K562 (cell line): ENCODE measurements at regions not wholly inside any gene's neighbourhood (a gene's known extent, or its start where the extent isn't known, plus 50 kb on each side); places are given as distances from the start of the nearest gene placed in this dataset.
A peak's percentile ranks its signal among the peaks of the same experiment; 100 is the strongest.

ENCODE experiments used
- ATAC-seq: fragments of 200-7000 bp; cut with Tn5 transposase; 3 replicates; pipeline ENCODE4 v1.9.1; 2020; ENCODE audit warnings: moderate library complexity
- BruUV-seq: library from RNA; stranded (reverse); fragments of 400-500 nt; replicated peaks from 2 replicates; lab custom pipeline; 2021; lab: Mats Ljungman, UMichigan
- CTCF ChIA-PET: fragments of 300-600 bp; formaldehyde crosslinking; extraction: SDS; loops from one replicate; lab custom pipeline; 2021; ENCODE audit warnings: low intra/inter-chr PET ratio; lab: Yijun Ruan, JAX
- POLR2A ChIA-PET: fragments of 300-600, 350-650 bp; sonication (Branson Sonifier 250); formaldehyde crosslinking; extraction: SDS; loops from one replicate; lab custom pipeline; 2021; ENCODE audit warnings: antibody characterized with exemption, inconsistent platforms; lab: Yijun Ruan, JAX
- DNase-seq, 4 experiments: peaks; one replicate each; pipeline versions ENCODE4 v3.0.0 to v3.0.0-alpha.2; 2011 to 2018; ENCODE audit warnings: low spot score in 3 of 4, mixed read lengths in 3 of 4; ENCODE audit errors: extremely low read depth in 1 of 4
- FAIRE-seq: peaks from 2 replicates; lab custom pipeline; 2011; peaks lifted over from hg19 to GRCh38; lab: Jason Lieb, UNC
- H2AFZ ChIP-seq: 2 replicates; pipeline ENCODE4 v1.6.0; 2011; ENCODE audit warnings: low read depth, low read length, control low read depth, inconsistent platforms
- H3K27ac ChIP-seq: fragments of 200-600 bp; 3 replicates; pipeline ENCODE4 v1.8.0; 2011; ENCODE audit warnings: low read depth, mild to moderate bottlenecking, control low read depth, inconsistent platforms, low read length, moderate library complexity, mixed read lengths; ENCODE audit errors: extremely low read depth
- H3K27me3 ChIP-seq, 2 experiments: fragments of 300-600 bp in 1 of 2; 2 replicates in 1 of 2; 3 replicates in 1 of 2; pipeline versions ENCODE4 v1.6.0 to v1.8.0; 2011; ENCODE audit warnings: inconsistent platforms in 2 of 2, low read length in 2 of 2, mild to moderate bottlenecking in 1 of 2, mixed read lengths in 1 of 2, moderate library complexity in 1 of 2; ENCODE audit not compliant: control insufficient read depth in 2 of 2, insufficient read depth in 2 of 2
- H3K36me3 ChIP-seq: fragments of 300-600 bp; 3 replicates; pipeline ENCODE4 v1.8.0; 2011; ENCODE audit warnings: mild to moderate bottlenecking, low read length, inconsistent platforms; ENCODE audit not compliant: control insufficient read depth, insufficient read depth
- H3K4me1 ChIP-seq, 2 experiments: fragments of 200-600 bp in 1 of 2; replicated peaks in 1 of 2; 2 replicates in 1 of 2; 3 replicates in 1 of 2; pipeline versions ENCODE4 v1.5.1 to v1.8.0; 2011; ENCODE audit warnings: inconsistent platforms in 2 of 2, low read length in 2 of 2, mild to moderate bottlenecking in 1 of 2, mixed read lengths in 1 of 2, moderate library complexity in 1 of 2; ENCODE audit not compliant: control insufficient read depth in 2 of 2, insufficient read depth in 2 of 2
- H3K4me2 ChIP-seq: 2 replicates; pipeline ENCODE4 v1.6.1; 2011; ENCODE audit warnings: low read length, control low read depth, inconsistent platforms, mixed read lengths; ENCODE audit not compliant: insufficient read depth
- H3K4me3 ChIP-seq: fragments of 200-600 bp; sonication (generic), shearing (Covaris generic); 2 replicates; pipeline ENCODE4 v1.5.1; 2016; ENCODE audit warnings: control low read depth, inconsistent platforms
- H3K79me2 ChIP-seq: fragments of 200-600 bp; 3 replicates; pipeline ENCODE4 v1.8.0; 2011; ENCODE audit warnings: low read length, inconsistent platforms; ENCODE audit not compliant: control insufficient read depth, insufficient read depth
- H3K9ac ChIP-seq, 2 experiments: 2 replicates each; pipeline versions ENCODE4 v1.6.0 to v1.6.1; 2011; ENCODE audit warnings: low read depth in 2 of 2, low read length in 2 of 2, control low read depth in 1 of 2, inconsistent platforms in 1 of 2, mild to moderate bottlenecking in 1 of 2, mixed read lengths in 1 of 2; ENCODE audit not compliant: insufficient read depth in 1 of 2
- H3K9me1 ChIP-seq: one replicate; pipeline ENCODE4 v1.6.0; 2011; ENCODE audit warnings: inconsistent platforms, mild to moderate bottlenecking, low read length, moderate library complexity; ENCODE audit not compliant: control insufficient read depth, insufficient read depth
- H3K9me3 ChIP-seq: replicated peaks from 2 replicates; pipeline ENCODE4 v1.5.1; 2011; ENCODE audit warnings: low read depth, low read length, inconsistent platforms; ENCODE audit not compliant: control insufficient read depth, insufficient read depth
- H4K20me1 ChIP-seq: replicated peaks from 2 replicates; pipeline ENCODE4 v1.6.1; 2011; ENCODE audit warnings: low read length, inconsistent platforms, mixed read lengths; ENCODE audit not compliant: control insufficient read depth, insufficient read depth
- CEBPG ChIP-seq, 3 experiments: fragments of 200-800 bp in 1 of 3; sonication (Bioruptor generic) in 1 of 3; sonication (generic) in 1 of 3; formaldehyde crosslinking in 1 of 3; IDR thresholded peaks in 2 of 3; conservative IDR thresholded peaks in 1 of 3; 2 replicates each; pipeline versions ENCODE4 v1.6.1 to v1.8.0; 2016 to 2022; ENCODE audit warnings: missing compliant biosample characterization in 2 of 3, missing genetic modification characterization in 2 of 3, mild to moderate bottlenecking in 1 of 3, missing genetic modification reagents in 1 of 3
- DACH1 ChIP-seq: fragments of 450-650 bp; IDR thresholded peaks from 2 replicates; pipeline ENCODE4 v1.6.1; 2018; ENCODE audit not compliant: partially characterized antibody
- GTF2F1 ChIP-seq: IDR thresholded peaks from 2 replicates; pipeline ENCODE4 v1.6.1; 2011; ENCODE audit warnings: low read depth, low read length, improper control_type of control experiment
- WGBS: fragments of 100-300 bp; shearing (Covaris generic); methylation state at CpG from one replicate; pipeline ENCODE4 v1.1.6; 2016; ENCODE audit warnings: low coverage, mixed read lengths; ENCODE audit not compliant: insufficient coverage; ENCODE audit errors: missing lambda C conversion rate; 5-methylcytosine and 5-hydroxymethylcytosine counted together
- in situ Hi-C: fragments of 300-500 bp; cut with MboI; formaldehyde crosslinking; loops from 4 replicates; pipeline ENCODE4 v1.15.0; 2018; ENCODE audit warnings: inconsistent platforms, mixed read lengths
- intact Hi-C: fragments of 100-400 bp; cut with micrococcal nuclease; formaldehyde crosslinking; loops from 2 replicates; pipeline ENCODE4 v1.14.2; 2022
- TF ChIP-seq, protein P1 (sequence below): fragments of 450-650 bp; IDR thresholded peaks from 2 replicates; pipeline ENCODE4 v1.6.1; 2016
- TF ChIP-seq, protein P2 (sequence below), 2 experiments: fragments of 450-650 bp; conservative IDR thresholded peaks; 2 replicates each; pipeline ENCODE4 v1.6.1; 2017; ENCODE audit warnings: mild to moderate bottlenecking in 2 of 2, moderate library complexity in 2 of 2
- TF ChIP-seq, protein P3 (sequence below): IDR thresholded peaks from 2 replicates; pipeline ENCODE4 v1.6.1; 2011; ENCODE audit not compliant: insufficient read length; ENCODE audit errors: extremely low read depth
- TF ChIP-seq, protein P4 (sequence below), 2 experiments: fragments of 450-650 bp in 1 of 2; IDR thresholded peaks; 2 replicates each; pipeline ENCODE4 v1.6.1; 2011 to 2017; ENCODE audit warnings: low read depth in 2 of 2, antibody characterized with exemption in 1 of 2, borderline replicate concordance in 1 of 2, low read length in 1 of 2, mild to moderate bottlenecking in 1 of 2, mixed read lengths in 1 of 2; ENCODE audit not compliant: control insufficient read depth in 1 of 2
- TF ChIP-seq, protein P5 (sequence below): sonication (generic); formaldehyde crosslinking; IDR thresholded peaks from 2 replicates; pipeline ENCODE4 v1.8.1; 2022; ENCODE audit warnings: missing genetic modification reagents

DNA sequence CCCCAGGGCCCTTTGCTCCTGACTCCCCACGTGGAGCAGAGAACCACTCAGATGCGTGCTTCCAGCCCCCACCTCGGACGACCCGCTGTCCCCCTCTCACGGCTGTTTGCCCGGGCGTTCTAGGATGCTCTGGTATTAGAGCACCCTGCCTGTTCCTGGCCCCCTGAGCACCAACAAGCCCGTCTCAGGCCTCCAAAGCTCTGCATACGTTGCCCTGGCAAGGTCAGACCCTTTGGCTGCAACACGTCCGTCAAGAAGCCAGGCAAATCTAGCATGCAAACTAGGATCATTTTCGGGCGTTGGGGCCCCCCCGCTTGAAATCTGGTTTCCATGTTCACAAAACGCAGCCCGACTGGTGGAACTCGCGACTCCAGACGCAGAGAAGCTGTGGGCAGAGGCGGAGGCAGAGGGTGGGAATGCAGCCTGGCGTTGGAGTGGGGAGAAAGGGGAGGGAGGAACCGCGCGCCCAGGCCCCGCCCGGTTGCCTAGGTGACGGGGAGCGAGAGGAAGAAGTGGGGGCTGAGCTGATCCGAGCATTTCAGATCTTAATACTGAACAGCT, 86.2 kb upstream of the PIAS1 start (continued):
- TF ChIP-seq, protein P1, sequence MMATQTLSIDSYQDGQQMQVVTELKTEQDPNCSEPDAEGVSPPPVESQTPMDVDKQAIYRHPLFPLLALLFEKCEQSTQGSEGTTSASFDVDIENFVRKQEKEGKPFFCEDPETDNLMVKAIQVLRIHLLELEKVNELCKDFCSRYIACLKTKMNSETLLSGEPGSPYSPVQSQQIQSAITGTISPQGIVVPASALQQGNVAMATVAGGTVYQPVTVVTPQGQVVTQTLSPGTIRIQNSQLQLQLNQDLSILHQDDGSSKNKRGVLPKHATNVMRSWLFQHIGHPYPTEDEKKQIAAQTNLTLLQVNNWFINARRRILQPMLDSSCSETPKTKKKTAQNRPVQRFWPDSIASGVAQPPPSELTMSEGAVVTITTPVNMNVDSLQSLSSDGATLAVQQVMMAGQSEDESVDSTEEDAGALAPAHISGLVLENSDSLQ = 0 out of 2 replicates have a peak, but pooled peaks have one; percentile 18
- TF ChIP-seq, protein P2, sequence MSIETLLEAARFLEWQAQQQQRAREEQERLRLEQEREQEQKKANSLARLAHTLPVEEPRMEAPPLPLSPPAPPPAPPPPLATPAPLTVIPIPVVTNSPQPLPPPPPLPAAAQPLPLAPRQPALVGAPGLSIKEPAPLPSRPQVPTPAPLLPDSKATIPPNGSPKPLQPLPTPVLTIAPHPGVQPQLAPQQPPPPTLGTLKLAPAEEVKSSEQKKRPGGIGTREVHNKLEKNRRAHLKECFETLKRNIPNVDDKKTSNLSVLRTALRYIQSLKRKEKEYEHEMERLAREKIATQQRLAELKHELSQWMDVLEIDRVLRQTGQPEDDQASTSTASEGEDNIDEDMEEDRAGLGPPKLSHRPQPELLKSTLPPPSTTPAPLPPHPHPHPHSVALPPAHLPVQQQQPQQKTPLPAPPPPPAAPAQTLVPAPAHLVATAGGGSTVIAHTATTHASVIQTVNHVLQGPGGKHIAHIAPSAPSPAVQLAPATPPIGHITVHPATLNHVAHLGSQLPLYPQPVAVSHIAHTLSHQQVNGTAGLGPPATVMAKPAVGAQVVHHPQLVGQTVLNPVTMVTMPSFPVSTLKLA (conservative IDR thresholded peaks at IDR 0.05) = 0 out of 4 replicates have a peak, but pooled peaks of 1 of the 2 experiments have one; percentile 19
- TF ChIP-seq, all 486 proteins: peak for 9

DNA sequence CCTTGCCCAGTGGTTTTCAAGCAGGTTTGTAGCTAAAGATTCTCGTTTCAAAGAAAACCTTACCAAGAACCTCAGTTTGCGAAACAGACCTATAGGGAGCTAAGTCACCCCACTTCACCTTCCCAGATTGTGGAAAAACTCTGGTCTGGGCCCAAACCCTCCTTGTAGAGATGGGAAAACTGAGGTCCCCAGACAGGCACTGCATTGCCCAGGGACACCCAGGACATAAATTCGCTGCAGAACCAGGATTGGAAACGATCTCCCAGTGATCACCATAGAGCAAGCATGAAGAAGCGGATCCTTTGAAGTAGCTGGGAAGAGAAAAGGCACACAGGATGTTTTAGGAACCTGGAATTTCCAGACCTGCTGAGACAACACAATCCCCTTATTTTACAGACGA, 85.6 kb upstream of the PIAS1 start:
- peak overlapping the region; percentile 74 for H3K4me2 ChIP-seq
- ChIA-PET CTCF (no interaction called here), POLR2A (interaction anchor here (0.6 to 0.9 kb wide), 3 partner anchors 11 to 501 kb away, joined by 3 read pairs; no protein-coding TSS in a partner anchor)
- H3K9me1 ChIP-seq = no peaks in the 10 kb centered on the region
- H2AFZ ChIP-seq = peak overlapping the region; percentile 48
- no peaks in the 10 kb centered on the region for H4K20me1 ChIP-seq
- no peaks in the 10 kb centered on the region for H3K79me2 ChIP-seq
- no peak overlapping the region for H3K9ac ChIP-seq
- 0 out of 2 replicates have a peak overlapping the region, but pooled peaks have one; percentile 30 for H3K4me3 ChIP-seq
- no peak for ATAC-seq
- in situ Hi-C loops = no loop called here
- H3K9me3 ChIP-seq = no peaks in the 10 kb centered on the region
- intact Hi-C loops = no loop called here
- no peak overlapping the region for H3K27ac ChIP-seq
- no peaks in the 10 kb centered on the region; a peak in 1 of 5 replicates for H3K27me3 ChIP-seq
- FAIRE-seq = peak; percentile 26
- no peaks in the 10 kb centered on the region for H3K36me3 ChIP-seq
- peaks cover 7 to 8% of the 10 kb centered on the region in 2 experiments; a peak in 3 of 5 replicates for H3K4me1 ChIP-seq
- 28% methylated on average over 6 of the region's 6 CpGs for WGBS
- BruUV-seq = no TSS peak
- no peak for DNase-seq
- no peak for TF ChIP-seq CEBPG (CRISPR knock-in tag; IDR thresholded peaks at IDR 0.05)
- TF ChIP-seq CEBPG (tag; conservative IDR thresholded peaks at IDR 0.05 in 1 of 2, IDR thresholded peaks at IDR 0.05 in 1 of 2) = no peak
- TF ChIP-seq, protein P3, sequence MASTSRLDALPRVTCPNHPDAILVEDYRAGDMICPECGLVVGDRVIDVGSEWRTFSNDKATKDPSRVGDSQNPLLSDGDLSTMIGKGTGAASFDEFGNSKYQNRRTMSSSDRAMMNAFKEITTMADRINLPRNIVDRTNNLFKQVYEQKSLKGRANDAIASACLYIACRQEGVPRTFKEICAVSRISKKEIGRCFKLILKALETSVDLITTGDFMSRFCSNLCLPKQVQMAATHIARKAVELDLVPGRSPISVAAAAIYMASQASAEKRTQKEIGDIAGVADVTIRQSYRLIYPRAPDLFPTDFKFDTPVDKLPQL = no peak
- TF ChIP-seq, protein P4, sequence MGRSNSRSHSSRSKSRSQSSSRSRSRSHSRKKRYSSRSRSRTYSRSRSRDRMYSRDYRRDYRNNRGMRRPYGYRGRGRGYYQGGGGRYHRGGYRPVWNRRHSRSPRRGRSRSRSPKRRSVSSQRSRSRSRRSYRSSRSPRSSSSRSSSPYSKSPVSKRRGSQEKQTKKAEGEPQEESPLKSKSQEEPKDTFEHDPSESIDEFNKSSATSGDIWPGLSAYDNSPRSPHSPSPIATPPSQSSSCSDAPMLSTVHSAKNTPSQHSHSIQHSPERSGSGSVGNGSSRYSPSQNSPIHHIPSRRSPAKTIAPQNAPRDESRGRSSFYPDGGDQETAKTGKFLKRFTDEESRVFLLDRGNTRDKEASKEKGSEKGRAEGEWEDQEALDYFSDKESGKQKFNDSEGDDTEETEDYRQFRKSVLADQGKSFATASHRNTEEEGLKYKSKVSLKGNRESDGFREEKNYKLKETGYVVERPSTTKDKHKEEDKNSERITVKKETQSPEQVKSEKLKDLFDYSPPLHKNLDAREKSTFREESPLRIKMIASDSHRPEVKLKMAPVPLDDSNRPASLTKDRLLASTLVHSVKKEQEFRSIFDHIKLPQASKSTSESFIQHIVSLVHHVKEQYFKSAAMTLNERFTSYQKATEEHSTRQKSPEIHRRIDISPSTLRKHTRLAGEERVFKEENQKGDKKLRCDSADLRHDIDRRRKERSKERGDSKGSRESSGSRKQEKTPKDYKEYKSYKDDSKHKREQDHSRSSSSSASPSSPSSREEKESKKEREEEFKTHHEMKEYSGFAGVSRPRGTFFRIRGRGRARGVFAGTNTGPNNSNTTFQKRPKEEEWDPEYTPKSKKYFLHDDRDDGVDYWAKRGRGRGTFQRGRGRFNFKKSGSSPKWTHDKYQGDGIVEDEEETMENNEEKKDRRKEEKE (IDR thresholded peaks at IDR 0.05; ENCODE audit: borderline replicate concordance in 1 of 2, control insufficient read depth in 1 of 2, low read depth in 2 of 2, low read length in 1 of 2) = no peak
- no peak for TF ChIP-seq DACH1
- TF ChIP-seq, protein P5, sequence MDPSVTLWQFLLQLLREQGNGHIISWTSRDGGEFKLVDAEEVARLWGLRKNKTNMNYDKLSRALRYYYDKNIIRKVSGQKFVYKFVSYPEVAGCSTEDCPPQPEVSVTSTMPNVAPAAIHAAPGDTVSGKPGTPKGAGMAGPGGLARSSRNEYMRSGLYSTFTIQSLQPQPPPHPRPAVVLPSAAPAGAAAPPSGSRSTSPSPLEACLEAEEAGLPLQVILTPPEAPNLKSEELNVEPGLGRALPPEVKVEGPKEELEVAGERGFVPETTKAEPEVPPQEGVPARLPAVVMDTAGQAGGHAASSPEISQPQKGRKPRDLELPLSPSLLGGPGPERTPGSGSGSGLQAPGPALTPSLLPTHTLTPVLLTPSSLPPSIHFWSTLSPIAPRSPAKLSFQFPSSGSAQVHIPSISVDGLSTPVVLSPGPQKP = no peak
- TF ChIP-seq GTF2F1 = no peak
